Mesenchymal stem cell (in vitro differentiated cells and primary cell): ENCODE measurements at regions not wholly inside any gene's neighbourhood (a gene's known extent, or its start where the extent isn't known, plus 50 kb on each side); places are given as distances from the start of the nearest gene placed in this dataset.
"Not testable (repeated sequence)": the region's sequence is repeated elsewhere in the genome, so short reads cannot be mapped to it uniquely, and the experiment has no call there.

ENCODE experiments used
- DNase-seq: peaks from one replicate; pipeline ENCODE4 v3.0.0-alpha.2; 2013
- H2AFZ ChIP-seq: one replicate; pipeline ENCODE4 v1.6.1; 2013; ENCODE audit warnings: low read depth, mild to moderate bottlenecking, control low read depth, inconsistent platforms, low read length, moderate library complexity
- H2AK5ac ChIP-seq: 2 replicates; pipeline ENCODE4 v1.6.1; 2013; ENCODE audit warnings: low read length, moderate library complexity, mild to moderate bottlenecking, inconsistent platforms; ENCODE audit not compliant: severe bottlenecking
- H2BK120ac ChIP-seq: one replicate; pipeline ENCODE4 v1.6.1; 2013; ENCODE audit warnings: low read depth, mild to moderate bottlenecking, inconsistent platforms, low read length, moderate library complexity
- H2BK12ac ChIP-seq, 2 experiments: one replicate each; pipeline ENCODE4 v1.6.1; 2013; ENCODE audit warnings: inconsistent platforms in 2 of 2, low read length in 2 of 2, mild to moderate bottlenecking in 2 of 2, moderate library complexity in 2 of 2, control low read depth in 1 of 2
- H2BK15ac ChIP-seq: one replicate; pipeline ENCODE4 v1.6.1; 2013; ENCODE audit warnings: mild to moderate bottlenecking, low read depth, inconsistent platforms; ENCODE audit not compliant: poor library complexity, severe bottlenecking
- H2BK5ac ChIP-seq: 2 replicates; pipeline ENCODE4 v1.6.1; 2013; ENCODE audit warnings: low read depth, mild to moderate bottlenecking, low read length, control low read depth, inconsistent platforms; ENCODE audit not compliant: poor library complexity, severe bottlenecking
- H3K14ac ChIP-seq, 2 experiments: one replicate each; pipeline ENCODE4 v1.6.1; 2013; ENCODE audit warnings: inconsistent platforms in 2 of 2, low read length in 2 of 2, control low read depth in 1 of 2, mild to moderate bottlenecking in 1 of 2, moderate library complexity in 1 of 2
- H3K18ac ChIP-seq, 2 experiments: one replicate each; pipeline ENCODE4 v1.6.1; 2013; ENCODE audit warnings: inconsistent platforms in 2 of 2, low read length in 2 of 2, control low read depth in 1 of 2, low read depth in 1 of 2, mild to moderate bottlenecking in 1 of 2
- H3K23ac ChIP-seq, 2 experiments: one replicate each; pipeline ENCODE4 v1.6.1; 2013; ENCODE audit warnings: inconsistent platforms in 2 of 2, low read length in 2 of 2, mild to moderate bottlenecking in 2 of 2, moderate library complexity in 2 of 2, control low read depth in 1 of 2
- H3K27ac ChIP-seq: 2 replicates; pipeline ENCODE4 v1.5.1; 2013; ENCODE audit warnings: mild to moderate bottlenecking, moderate library complexity, low read length, control low read depth, inconsistent platforms; ENCODE audit not compliant: poor library complexity, severe bottlenecking
- H3K27me3 ChIP-seq, 2 experiments: 2 replicates each; pipeline versions ENCODE4 v1.6.1 to v1.7.0; 2013; ENCODE audit warnings: low read length in 2 of 2, mild to moderate bottlenecking in 2 of 2, moderate library complexity in 2 of 2, control low read depth in 1 of 2, inconsistent platforms in 1 of 2; ENCODE audit not compliant: control insufficient read depth in 1 of 2, insufficient read depth in 1 of 2
- H3K36me3 ChIP-seq, 2 experiments: 2 replicates each; pipeline versions ENCODE4 v1.6.1 to v1.7.0; 2013; ENCODE audit warnings: low read length in 2 of 2, control low read depth in 1 of 2, inconsistent platforms in 1 of 2, low read depth in 1 of 2, mild to moderate bottlenecking in 1 of 2; ENCODE audit not compliant: insufficient read depth in 2 of 2, control insufficient read depth in 1 of 2
- H3K4ac ChIP-seq, 2 experiments: one replicate each; pipeline ENCODE4 v1.6.1; 2013; ENCODE audit warnings: inconsistent platforms in 2 of 2, low read length in 2 of 2, mild to moderate bottlenecking in 2 of 2, moderate library complexity in 2 of 2, control low read depth in 1 of 2, low read depth in 1 of 2
- H3K4me1 ChIP-seq: 2 replicates; pipeline ENCODE4 v1.6.1; 2013; ENCODE audit warnings: low read depth, low read length, control low read depth; ENCODE audit not compliant: control insufficient read depth, insufficient read depth
- H3K4me2 ChIP-seq: 2 replicates; pipeline ENCODE4 v1.6.1; 2013; ENCODE audit warnings: low read length, mild to moderate bottlenecking, inconsistent platforms; ENCODE audit not compliant: poor library complexity, severe bottlenecking
- H3K4me3 ChIP-seq, 2 experiments: 2 replicates each; pipeline versions ENCODE4 v1.5.1 to v1.7.0; 2013; ENCODE audit warnings: low read length in 2 of 2, mild to moderate bottlenecking in 2 of 2, control low read depth in 1 of 2, low read depth in 1 of 2; ENCODE audit not compliant: insufficient read depth in 1 of 2
- H3K79me1 ChIP-seq: replicated peaks from 2 replicates; pipeline ENCODE4 v1.6.1; 2013; ENCODE audit warnings: mild to moderate bottlenecking, control low read depth, low read length, inconsistent platforms; ENCODE audit not compliant: poor library complexity, severe bottlenecking
- H3K9ac ChIP-seq: 2 replicates; pipeline ENCODE4 v1.7.0; 2013; ENCODE audit warnings: mild to moderate bottlenecking, low read length, moderate library complexity
- H3K9me3 ChIP-seq: 2 replicates; pipeline ENCODE4 v1.7.0; 2013; ENCODE audit warnings: mild to moderate bottlenecking, low read length; ENCODE audit not compliant: control insufficient read depth
- H4K8ac ChIP-seq: one replicate; pipeline ENCODE4 v1.6.1; 2013; ENCODE audit warnings: inconsistent platforms, mild to moderate bottlenecking, low read length, moderate library complexity
- H4K91ac ChIP-seq: one replicate; pipeline ENCODE4 v1.6.1; 2013; ENCODE audit warnings: mild to moderate bottlenecking, low read length, inconsistent platforms
- whole genome bisulfite sequencing: methylation state at CpG from one replicate; pipeline ENCODE4 v1.1.7; 2013; ENCODE audit warnings: mixed read lengths; 5-methylcytosine and 5-hydroxymethylcytosine counted together

DNA sequence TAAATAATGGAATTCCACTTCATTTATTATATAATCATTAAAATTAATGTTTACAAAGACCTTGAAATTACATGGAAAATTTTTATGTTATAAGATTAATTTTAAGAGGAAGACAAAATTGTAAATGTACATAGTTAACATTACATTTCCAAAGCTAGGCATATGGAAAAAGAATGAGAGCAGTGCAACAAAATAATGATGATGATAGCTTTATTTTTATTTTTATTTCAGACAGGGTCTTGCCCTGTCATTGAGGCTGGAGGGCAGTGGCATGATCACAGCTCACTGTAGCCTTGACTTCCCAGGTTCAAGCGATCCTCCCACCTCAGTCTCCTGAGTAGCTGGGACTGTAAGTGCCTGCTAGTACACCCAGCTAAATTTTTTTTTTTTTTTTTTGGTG is 61.2 kb upstream of the ZCCHC2 start:
- H2AK5ac ChIP-seq, result no peak overlapping the region
- H2BK12ac ChIP-seq, result no peak overlapping the region
- H3K23ac ChIP-seq, result no peak overlapping the region
- no peaks in the 10 kb centered on the region for H3K27me3 ChIP-seq
- WGBS, result 100% methylated on average over 1 of the region's 1 CpG
- no peak overlapping the region for H3K18ac ChIP-seq
- no peak overlapping the region for H3K9ac ChIP-seq
- H3K4me1 ChIP-seq, result no peaks in the 10 kb centered on the region
- H3K36me3 ChIP-seq, result no peaks in the 10 kb centered on the region
- no peak overlapping the region for H4K8ac ChIP-seq
- H2AFZ ChIP-seq, result no peak overlapping the region
- no peak overlapping the region for H3K4me3 ChIP-seq
- DNase-seq, result no peak
- H2BK5ac ChIP-seq, result no peak overlapping the region
- no peak overlapping the region for H4K91ac ChIP-seq
- H3K14ac ChIP-seq, result no peak overlapping the region
- no peaks in the 10 kb centered on the region for H3K79me1 ChIP-seq
- H3K4ac ChIP-seq, result no peak overlapping the region
- no peak overlapping the region for H2BK15ac ChIP-seq
- no peak overlapping the region for H3K4me2 ChIP-seq
- no peaks in the 10 kb centered on the region for H3K9me3 ChIP-seq
- H3K27ac ChIP-seq, result no peak overlapping the region
- no peak overlapping the region for H2BK120ac ChIP-seq

DNA sequence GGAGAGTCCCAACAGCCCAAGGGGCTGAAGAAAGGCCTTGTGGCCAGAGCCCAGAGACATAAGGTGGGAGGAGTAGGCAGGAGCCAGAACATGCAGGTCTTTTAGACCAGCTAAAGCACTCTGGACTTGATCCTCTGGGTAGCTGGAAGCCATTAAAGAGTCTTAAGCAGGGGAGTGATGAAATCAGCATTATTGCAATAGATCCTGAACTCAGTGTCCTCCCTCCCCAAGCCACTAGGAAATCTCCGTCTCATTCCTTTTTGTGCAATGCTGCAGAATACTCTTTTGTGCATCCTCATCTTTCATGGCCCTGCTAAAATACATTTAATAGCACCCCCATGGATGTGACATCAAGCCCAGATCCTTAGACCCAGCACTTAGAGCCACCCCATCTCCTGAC is 58.6 kb upstream of the ZCCHC2 start:
- no peak overlapping the region for H2BK12ac ChIP-seq
- no peak overlapping the region for H3K4ac ChIP-seq
- no peak overlapping the region for H3K9ac ChIP-seq
- no peak overlapping the region for H3K27ac ChIP-seq
- H3K4me2 ChIP-seq, result no peak overlapping the region
- H2BK15ac ChIP-seq, result no peak overlapping the region
- no peak overlapping the region for H4K91ac ChIP-seq
- no peaks in the 10 kb centered on the region for H3K36me3 ChIP-seq
- no peak overlapping the region for H2BK120ac ChIP-seq
- H3K18ac ChIP-seq, result no peak overlapping the region
- H3K4me3 ChIP-seq, result no peak overlapping the region
- no peak overlapping the region for H2AK5ac ChIP-seq
- no peak overlapping the region for H2BK5ac ChIP-seq
- 98% methylated on average over 1 of the region's 1 CpG for WGBS
- no peaks in the 10 kb centered on the region for H3K9me3 ChIP-seq
- H3K79me1 ChIP-seq, result no peaks in the 10 kb centered on the region
- H3K23ac ChIP-seq, result no peak overlapping the region
- H3K4me1 ChIP-seq, result no peaks in the 10 kb centered on the region
- H4K8ac ChIP-seq, result no peak overlapping the region
- no peak for DNase-seq
- no peak overlapping the region for H3K14ac ChIP-seq
- no peak overlapping the region for H2AFZ ChIP-seq
- peaks cover 0 to 2% of the 10 kb centered on the region in 2 experiments for H3K27me3 ChIP-seq

DNA sequence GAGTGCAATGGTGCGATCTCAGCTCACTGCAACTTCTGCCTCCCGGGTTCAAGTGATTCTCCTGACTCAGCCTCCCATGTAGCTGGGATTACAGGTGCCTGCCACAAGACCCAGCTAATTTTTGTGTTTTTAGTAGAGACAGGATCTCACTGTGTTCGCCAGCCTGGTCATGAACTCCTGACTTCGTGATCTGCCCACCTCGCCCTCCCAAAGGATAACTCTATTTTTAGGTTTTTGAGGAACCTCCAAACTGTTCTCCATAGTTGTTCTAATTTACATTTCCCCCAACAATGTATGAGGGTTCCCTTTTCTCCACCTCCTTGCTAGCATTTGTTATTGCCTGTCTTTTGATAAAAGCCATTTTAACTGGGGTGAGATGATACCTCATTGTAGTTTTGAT is 53.7 kb upstream of the ZCCHC2 start:
- not testable (repeated sequence) for H3K79me1 ChIP-seq, DNase-seq, H3K14ac ChIP-seq, H3K9ac ChIP-seq, H2AK5ac ChIP-seq, H3K18ac ChIP-seq, H3K23ac ChIP-seq, H4K91ac ChIP-seq, H3K27me3 ChIP-seq, H3K4me3 ChIP-seq, H2BK120ac ChIP-seq, H3K4ac ChIP-seq, H4K8ac ChIP-seq, H2BK12ac ChIP-seq, H3K36me3 ChIP-seq, H2BK15ac ChIP-seq, H2AFZ ChIP-seq, H3K4me1 ChIP-seq, H3K27ac ChIP-seq, H3K4me2 ChIP-seq, H2BK5ac ChIP-seq
- peaks cover 26% of the 10 kb centered on the region for H3K9me3 ChIP-seq
- WGBS, result 94% methylated on average over 5 of the region's 5 CpGs
